Fibroblast of lung (primary cell): ENCODE measurements at regions not wholly inside any gene's neighbourhood (a gene's known extent, or its start where the extent isn't known, plus 50 kb on each side); places are given as distances from the start of the nearest gene placed in this dataset.
A peak's percentile ranks its signal among the peaks of the same experiment; 100 is the strongest.

ENCODE experiments used
- DNase-seq, 2 donors: peaks; one replicate each; pipeline versions ENCODE4 v3.0.0 to v3.0.0-alpha.2; 2010; ENCODE audit warnings: low read depth in 2 of 2
- H2AFZ ChIP-seq: 2 replicates; pipeline ENCODE4 v1.5.1; 2012; ENCODE audit warnings: low read length, control low read depth, inconsistent platforms
- H3K27ac ChIP-seq: 2 replicates; pipeline ENCODE4 v1.5.1; 2011; ENCODE audit warnings: low read length, control low read depth; ENCODE audit not compliant: insufficient read depth
- H3K27me3 ChIP-seq: 2 replicates; pipeline ENCODE4 v1.5.1; 2011; ENCODE audit warnings: mild to moderate bottlenecking, low read length; ENCODE audit not compliant: control insufficient read depth, insufficient read depth
- H3K36me3 ChIP-seq: 2 replicates; pipeline ENCODE4 v1.5.1; 2011; ENCODE audit warnings: low read length; ENCODE audit not compliant: control insufficient read depth, insufficient read depth
- H3K4me1 ChIP-seq: 2 replicates; pipeline ENCODE4 v1.5.1; 2011; ENCODE audit warnings: low read length; ENCODE audit not compliant: control insufficient read depth, insufficient read depth; ENCODE audit errors: extremely low read depth
- H3K4me2 ChIP-seq: 2 replicates; pipeline ENCODE4 v1.5.1; 2011; ENCODE audit warnings: low read length, control low read depth; ENCODE audit not compliant: insufficient read depth; ENCODE audit errors: extremely low read depth
- H3K4me3 ChIP-seq, 4 experiments: fragments of 200-600 bp in 1 of 4; sonication (generic) in 1 of 4; replicated peaks in 1 of 4; 2 replicates each; pipeline ENCODE4 v1.5.1; 2011 to 2016; ENCODE audit warnings: low read length in 4 of 4, low read depth in 3 of 4, mild to moderate bottlenecking in 3 of 4, control low read depth in 2 of 4, inconsistent platforms in 1 of 4, mixed read lengths in 1 of 4; ENCODE audit not compliant: insufficient read depth in 1 of 4; ENCODE audit errors: control extremely low read depth in 1 of 4
- H3K79me2 ChIP-seq: 2 replicates; pipeline ENCODE4 v1.5.1; 2012; ENCODE audit warnings: mild to moderate bottlenecking, low read length, inconsistent platforms; ENCODE audit not compliant: control insufficient read depth, insufficient read depth
- H3K9ac ChIP-seq: 2 replicates; pipeline ENCODE4 v1.5.1; 2011; ENCODE audit warnings: mild to moderate bottlenecking, low read length, control low read depth; ENCODE audit not compliant: insufficient read depth
- H3K9me3 ChIP-seq: 2 replicates; pipeline ENCODE4 v1.5.1; 2012; ENCODE audit warnings: low read depth, low read length; ENCODE audit not compliant: control insufficient read depth, insufficient read depth
- H4K20me1 ChIP-seq: 2 replicates; pipeline ENCODE4 v1.5.1; 2011; ENCODE audit warnings: low read length; ENCODE audit not compliant: control insufficient read depth, insufficient read depth; ENCODE audit errors: extremely low read depth
- EZH2 ChIP-seq: IDR thresholded peaks from 2 replicates; pipeline ENCODE4 v1.5.1; 2012; ENCODE audit warnings: low read length, control low read depth, mild to moderate bottlenecking; ENCODE audit errors: missing control alignments
- TF ChIP-seq, protein P1 (sequence below), 2 donors: IDR thresholded peaks in 1 of 2; conservative IDR thresholded peaks in 1 of 2; 1 replicate in 1 of 2; 2 replicates in 1 of 2; pipeline ENCODE4 v1.5.1; 2011 to 2012; ENCODE audit warnings: low read length in 2 of 2, control low read depth in 1 of 2, inconsistent platforms in 1 of 2, low read depth in 1 of 2, mild to moderate bottlenecking in 1 of 2

DNA sequence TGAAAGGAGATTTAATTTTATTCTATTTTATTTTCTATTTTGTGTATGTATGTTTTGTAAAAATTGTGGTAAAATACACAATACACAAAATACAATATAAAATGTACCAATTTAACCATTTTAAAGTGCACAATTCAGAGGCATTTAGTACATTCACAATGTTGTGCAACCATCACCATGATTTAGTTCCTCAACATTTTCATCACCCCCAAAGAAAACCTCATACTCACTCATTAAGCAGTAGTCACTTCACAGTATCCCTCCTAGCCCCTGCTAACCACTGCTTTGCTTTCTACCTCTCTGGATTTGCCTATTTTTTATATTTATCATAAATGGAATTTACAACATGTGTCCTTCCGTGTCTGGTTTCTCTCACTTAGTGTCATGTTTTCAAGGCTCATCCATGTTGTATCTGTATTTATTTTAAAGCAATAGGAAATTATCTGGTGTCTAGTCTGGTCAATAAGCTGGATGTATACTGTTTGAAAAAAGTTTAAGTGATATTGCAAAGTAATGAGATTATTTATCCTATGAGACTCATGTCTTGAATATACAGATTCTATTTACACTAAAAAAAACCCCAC, 77.9 kb upstream of the GLS start:
- Histone ChIP-seq H3K9ac (no peak overlapping the region), H3K4me2 (no peak overlapping the region), H3K4me1 (no peaks in the 10 kb centered on the region), H2AFZ (no peak overlapping the region), H3K27me3 (no peaks in the 10 kb centered on the region), H3K27ac (no peak overlapping the region), H3K9me3 (no peaks in the 10 kb centered on the region), H3K4me3 (no peak overlapping the region), H3K79me2 (no peaks in the 10 kb centered on the region), H3K36me3 (no peaks in the 10 kb centered on the region), H4K20me1 (no peaks in the 10 kb centered on the region)
- DNase-seq = no peak
- TF ChIP-seq, protein P1, sequence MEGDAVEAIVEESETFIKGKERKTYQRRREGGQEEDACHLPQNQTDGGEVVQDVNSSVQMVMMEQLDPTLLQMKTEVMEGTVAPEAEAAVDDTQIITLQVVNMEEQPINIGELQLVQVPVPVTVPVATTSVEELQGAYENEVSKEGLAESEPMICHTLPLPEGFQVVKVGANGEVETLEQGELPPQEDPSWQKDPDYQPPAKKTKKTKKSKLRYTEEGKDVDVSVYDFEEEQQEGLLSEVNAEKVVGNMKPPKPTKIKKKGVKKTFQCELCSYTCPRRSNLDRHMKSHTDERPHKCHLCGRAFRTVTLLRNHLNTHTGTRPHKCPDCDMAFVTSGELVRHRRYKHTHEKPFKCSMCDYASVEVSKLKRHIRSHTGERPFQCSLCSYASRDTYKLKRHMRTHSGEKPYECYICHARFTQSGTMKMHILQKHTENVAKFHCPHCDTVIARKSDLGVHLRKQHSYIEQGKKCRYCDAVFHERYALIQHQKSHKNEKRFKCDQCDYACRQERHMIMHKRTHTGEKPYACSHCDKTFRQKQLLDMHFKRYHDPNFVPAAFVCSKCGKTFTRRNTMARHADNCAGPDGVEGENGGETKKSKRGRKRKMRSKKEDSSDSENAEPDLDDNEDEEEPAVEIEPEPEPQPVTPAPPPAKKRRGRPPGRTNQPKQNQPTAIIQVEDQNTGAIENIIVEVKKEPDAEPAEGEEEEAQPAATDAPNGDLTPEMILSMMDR (conservative IDR thresholded peaks at IDR 0.05 in 1 of 2, IDR thresholded peaks at IDR 0.05 in 1 of 2; ENCODE audit: low read depth in 1 of 2, low read length in 2 of 2) = no peak
- no peak for TF ChIP-seq EZH2

DNA sequence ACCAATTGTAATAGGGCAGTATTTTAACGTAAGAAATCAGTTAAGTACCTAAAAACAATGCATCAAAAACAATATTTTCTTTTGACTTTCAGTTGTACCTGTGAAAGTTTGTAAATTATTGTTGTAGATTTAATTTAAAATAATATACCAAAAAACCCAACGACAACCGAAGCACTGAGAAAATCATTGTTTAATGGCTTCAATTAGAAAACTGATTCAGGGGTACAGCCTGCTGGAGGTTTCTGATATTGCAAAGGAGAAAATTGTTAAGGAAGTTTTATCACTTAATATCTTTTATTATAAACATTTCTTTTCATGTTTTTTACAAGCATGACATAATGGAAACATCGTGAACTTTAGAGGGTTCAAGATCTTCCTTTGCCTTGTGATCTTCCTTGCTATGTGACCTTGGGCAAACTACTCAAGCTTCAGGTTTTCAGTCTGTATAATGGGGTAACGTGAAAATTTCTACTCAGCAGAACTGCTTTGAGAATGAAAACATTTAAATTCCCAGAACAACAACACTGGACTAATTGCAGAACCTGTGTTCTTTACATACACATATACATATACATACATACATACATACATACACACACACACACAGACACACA, 76.3 kb upstream of the GLS start:
- H3K27me3 ChIP-seq = no peaks in the 10 kb centered on the region
- no peaks in the 10 kb centered on the region for H3K36me3 ChIP-seq
- TF ChIP-seq, protein P1 (conservative IDR thresholded peaks at IDR 0.05 in 1 of 2, IDR thresholded peaks at IDR 0.05 in 1 of 2; ENCODE audit: low read depth in 1 of 2, low read length in 2 of 2) = peak; percentile 55 to 61
- TF ChIP-seq EZH2 = no peak
- no peak overlapping the region for H3K27ac ChIP-seq
- no peak overlapping the region for H2AFZ ChIP-seq
- H4K20me1 ChIP-seq = no peaks in the 10 kb centered on the region
- no peak overlapping the region for H3K4me2 ChIP-seq
- DNase-seq = peak; percentile 21 to 56
- H3K4me3 ChIP-seq = no peak overlapping the region
- H3K9me3 ChIP-seq = no peaks in the 10 kb centered on the region
- no peaks in the 10 kb centered on the region for H3K4me1 ChIP-seq
- no peaks in the 10 kb centered on the region for H3K79me2 ChIP-seq
- no peak overlapping the region for H3K9ac ChIP-seq

DNA sequence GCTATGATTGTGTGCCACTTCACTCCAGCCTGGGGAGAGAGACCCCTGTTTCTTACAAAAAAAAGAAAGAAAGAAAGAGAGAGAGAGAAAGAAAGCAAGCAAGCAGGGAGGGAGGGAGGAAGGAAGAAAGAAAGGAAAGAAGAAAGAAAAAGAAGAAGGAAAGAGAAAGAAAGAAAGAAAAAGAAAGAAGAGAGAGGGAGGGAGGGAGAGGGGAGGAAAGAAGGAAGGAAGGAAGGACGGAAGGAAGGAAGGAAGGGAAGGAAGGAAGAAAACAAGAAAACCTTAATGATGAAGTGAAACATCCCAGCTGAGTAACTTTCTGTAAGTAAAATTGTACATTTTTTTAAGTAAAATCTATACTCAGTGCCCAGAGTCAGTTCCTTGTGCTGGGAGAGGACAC, 75.5 kb upstream of the GLS start:
- Histone ChIP-seq H3K4me1 (no peaks in the 10 kb centered on the region), H3K27ac (no peak overlapping the region), H3K9me3 (no peaks in the 10 kb centered on the region), H3K4me2 (no peak overlapping the region), H3K27me3 (no peaks in the 10 kb centered on the region), H3K9ac (no peak overlapping the region), H2AFZ (no peak overlapping the region), H3K4me3 (no peak overlapping the region), H4K20me1 (no peaks in the 10 kb centered on the region), H3K79me2 (no peaks in the 10 kb centered on the region), H3K36me3 (no peaks in the 10 kb centered on the region)
- no peak for DNase-seq
- TF ChIP-seq, protein P1 (conservative IDR thresholded peaks at IDR 0.05 in 1 of 2, IDR thresholded peaks at IDR 0.05 in 1 of 2; ENCODE audit: low read depth in 1 of 2, low read length in 2 of 2) = no peak
- no peak for TF ChIP-seq EZH2
